B cell (primary cell): ENCODE measurements at regions not wholly inside any gene's neighbourhood (a gene's known extent, or its start where the extent isn't known, plus 50 kb on each side); places are given as distances from the start of the nearest gene placed in this dataset.
"Not testable (repeated sequence)": the region's sequence is repeated elsewhere in the genome, so short reads cannot be mapped to it uniquely, and the experiment has no call there.

Experiments
- ATAC-seq: fragments of 200-7000 bp; cut with Tn5 transposase; one replicate; pipeline ENCODE4 v1.10.0; 2021; ENCODE audit warnings: low read depth, mild to moderate bottlenecking, moderate number of reproducible peaks, moderate library complexity
- CTCF ChIA-PET: fragments of 350-600 bp; sonication (Branson Sonifier 250); formaldehyde crosslinking; loops from one replicate; lab custom pipeline; 2021; ENCODE audit warnings: antibody characterized with exemption, inconsistent platforms; lab: Charles Lee
- POLR2A ChIA-PET: fragments of 350-600 bp; sonication (Branson Sonifier 250); formaldehyde crosslinking; loops from one replicate; lab custom pipeline; 2021; ENCODE audit warnings: antibody characterized with exemption; lab: Charles Lee
- DNase-seq: peaks from one replicate; pipeline ENCODE4 v3.0.0; 2013
- H2AFZ ChIP-seq: 2 replicates; pipeline ENCODE4 v1.6.1; 2012; ENCODE audit warnings: mild to moderate bottlenecking, low read depth, low read length; ENCODE audit not compliant: insufficient read depth, poor library complexity, severe bottlenecking
- H3K27ac ChIP-seq, 2 donors: 1 replicate in 1 of 2; 2 replicates in 1 of 2; pipeline ENCODE4 v1.5.1; 2012 to 2013; ENCODE audit warnings: low read length in 2 of 2, mild to moderate bottlenecking in 2 of 2, moderate library complexity in 1 of 2
- H3K27me3 ChIP-seq, 4 experiments: fragments of 200-600 bp in 1 of 4; sonication (generic) in 1 of 4; replicated peaks in 1 of 4; 1 replicate in 2 of 4; 2 replicates in 2 of 4; pipeline versions ENCODE4 v1.6.1 to v1.7.0; 2013 to 2016; ENCODE audit warnings: low read length in 3 of 4, mild to moderate bottlenecking in 2 of 4, mixed read lengths in 1 of 4, moderate library complexity in 1 of 4; ENCODE audit not compliant: insufficient read depth in 4 of 4, control insufficient read depth in 3 of 4; ENCODE audit errors: control extremely low read depth in 1 of 4
- H3K36me3 ChIP-seq, 2 experiments: replicated peaks in 1 of 2; 1 replicate in 1 of 2; 2 replicates in 1 of 2; pipeline versions ENCODE4 v1.6.1 to v1.7.1; 2013; ENCODE audit warnings: low read length in 1 of 2; ENCODE audit not compliant: insufficient read depth in 2 of 2, control insufficient read depth in 1 of 2; ENCODE audit errors: control extremely low read depth in 1 of 2, extremely low read depth in 1 of 2
- H3K4me1 ChIP-seq, 2 donors: fragments of 200-600 bp in 1 of 2; sonication (generic) in 1 of 2; 1 replicate in 1 of 2; 2 replicates in 1 of 2; pipeline versions ENCODE4 v1.5.1 to v1.6.1; 2013 to 2017; ENCODE audit warnings: low read length in 2 of 2; ENCODE audit not compliant: control insufficient read depth in 2 of 2, insufficient read depth in 2 of 2
- H3K4me2 ChIP-seq: replicated peaks from 2 replicates; pipeline ENCODE3; 2012; ENCODE audit warnings: mild to moderate bottlenecking, low read depth, low read length; ENCODE audit not compliant: poor library complexity, severe bottlenecking
- H3K4me3 ChIP-seq, 5 experiments: fragments of 200-600 bp in 1 of 5; sonication (generic) in 1 of 5; 1 replicate in 3 of 5; 2 replicates in 2 of 5; pipeline versions ENCODE4 v1.5.1 to v1.7.0; 2011 to 2016; ENCODE audit warnings: low read length in 4 of 5, mild to moderate bottlenecking in 4 of 5, low read depth in 2 of 5, control low read depth in 1 of 5, moderate library complexity in 1 of 5; ENCODE audit not compliant: insufficient read depth in 1 of 5; ENCODE audit errors: control extremely low read depth in 1 of 5, extremely low read depth in 1 of 5
- H3K79me2 ChIP-seq: fragments of 200-600 bp; sonication (generic); one replicate; pipeline ENCODE4 v1.6.0; 2016; ENCODE audit warnings: low read length; ENCODE audit not compliant: control insufficient read depth, insufficient read depth
- H3K9ac ChIP-seq: fragments of 200-600 bp; sonication (generic); 2 replicates; pipeline ENCODE4 v1.6.1; 2017; ENCODE audit warnings: mild to moderate bottlenecking, low read length, moderate library complexity
- H3K9me3 ChIP-seq, 3 donors: one replicate each; pipeline versions ENCODE4 v1.6.1 to v1.7.1; 2013; ENCODE audit warnings: low read length in 2 of 3; ENCODE audit not compliant: control insufficient read depth in 2 of 3, insufficient read depth in 1 of 3; ENCODE audit errors: control extremely low read depth in 1 of 3
- H4K20me1 ChIP-seq: 2 replicates; pipeline ENCODE4 v1.6.0; 2012; ENCODE audit warnings: mild to moderate bottlenecking, low read length; ENCODE audit not compliant: insufficient read depth, control insufficient read depth, poor library complexity, severe bottlenecking
- H3K27ac Mint-ChIP-seq: one replicate; pipeline ENCODE4 v1.8.0; 2021; ENCODE audit warnings: mixed read lengths
- H3K27me3 Mint-ChIP-seq: one replicate; pipeline ENCODE4 v1.8.0; 2021; ENCODE audit warnings: mixed read lengths
- H3K4me1 Mint-ChIP-seq: one replicate; pipeline ENCODE4 v1.8.0; 2021; ENCODE audit warnings: mixed read lengths
- H3K4me3 Mint-ChIP-seq: one replicate; pipeline ENCODE4 v1.8.0; 2021; ENCODE audit warnings: mixed read lengths
- H3K9me3 Mint-ChIP-seq: one replicate; pipeline ENCODE4 v1.8.0; 2022; ENCODE audit warnings: mixed read lengths; ENCODE audit not compliant: insufficient read depth
- EZH2 ChIP-seq: IDR thresholded peaks from 2 replicates; pipeline ENCODE4 v1.6.1; 2012; ENCODE audit warnings: borderline replicate concordance, low read depth, mild to moderate bottlenecking, moderate library complexity, low read length; ENCODE audit not compliant: insufficient read depth, poor library complexity, severe bottlenecking
- WGBS: methylation state at CpG from one replicate; pipeline ENCODE4 v1.1.5; 2013; ENCODE audit warnings: missing lambda C conversion rate; ENCODE audit not compliant: insufficient coverage; 5-methylcytosine and 5-hydroxymethylcytosine counted together
- intact Hi-C: fragments of 100-400 bp; cut with micrococcal nuclease; formaldehyde crosslinking; loops from one replicate; pipeline ENCODE4 v1.10.0; 2022
- TF ChIP-seq, protein P1 (sequence below): fragments of 200-600 bp; IDR thresholded peaks from one replicate; pipeline ENCODE4 v1.8.0; 2022; ENCODE audit warnings: antibody characterized with exemption, mild to moderate bottlenecking

DNA sequence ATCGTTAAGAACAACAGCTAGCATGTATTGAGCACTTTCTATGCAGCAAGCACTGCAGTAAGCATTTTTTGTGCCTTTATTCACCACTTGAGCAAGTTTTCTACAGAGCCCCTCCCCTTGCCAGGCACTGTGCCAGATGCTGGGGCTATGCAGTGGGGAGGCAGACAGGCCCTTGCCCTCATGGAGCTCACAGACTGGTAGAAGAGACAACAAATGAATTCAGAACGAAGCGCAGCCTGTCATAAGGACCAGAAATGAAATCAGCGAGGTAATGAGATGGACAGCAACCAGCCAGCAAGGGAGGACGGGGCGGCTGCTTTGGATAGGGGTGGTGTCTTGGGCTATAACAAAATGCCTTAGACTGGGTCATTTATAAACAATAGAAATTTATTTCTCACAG is 68.8 kb downstream of the C9orf50 start:
- no peaks in the 10 kb centered on the region for H3K36me3 ChIP-seq
- H3K27ac ChIP-seq: no peak overlapping the region
- H3K79me2 ChIP-seq: no peaks in the 10 kb centered on the region
- H2AFZ ChIP-seq: no peak overlapping the region
- CTCF ChIA-PET: interaction anchor here (1.9 kb wide), 1 partner anchor 13 kb away, joined by 4 read pairs; no protein-coding TSS in a partner anchor
- Mint-ChIP-seq H3K9me3 (no peaks in the 10 kb centered on the region), H3K27ac (no peak overlapping the region), H3K27me3 (peaks cover 45% of the 10 kb centered on the region), H3K4me1 (peaks cover 6% of the 10 kb centered on the region), H3K4me3 (no peak overlapping the region)
- POLR2A ChIA-PET: no interaction called here
- H3K4me1 ChIP-seq: peaks cover 3 to 10% of the 10 kb centered on the region in 2 donors
- no peaks in the 10 kb centered on the region for H4K20me1 ChIP-seq
- 100% methylated on average over 3 of the region's 6 CpGs for WGBS
- H3K9ac ChIP-seq: no peak overlapping the region
- H3K4me2 ChIP-seq: no peak overlapping the region
- ATAC-seq: no peak
- H3K4me3 ChIP-seq: no peak overlapping the region
- intact Hi-C loops: no loop called here
- no peak for DNase-seq
- no peak for TF ChIP-seq EZH2
- TF ChIP-seq, protein P1, sequence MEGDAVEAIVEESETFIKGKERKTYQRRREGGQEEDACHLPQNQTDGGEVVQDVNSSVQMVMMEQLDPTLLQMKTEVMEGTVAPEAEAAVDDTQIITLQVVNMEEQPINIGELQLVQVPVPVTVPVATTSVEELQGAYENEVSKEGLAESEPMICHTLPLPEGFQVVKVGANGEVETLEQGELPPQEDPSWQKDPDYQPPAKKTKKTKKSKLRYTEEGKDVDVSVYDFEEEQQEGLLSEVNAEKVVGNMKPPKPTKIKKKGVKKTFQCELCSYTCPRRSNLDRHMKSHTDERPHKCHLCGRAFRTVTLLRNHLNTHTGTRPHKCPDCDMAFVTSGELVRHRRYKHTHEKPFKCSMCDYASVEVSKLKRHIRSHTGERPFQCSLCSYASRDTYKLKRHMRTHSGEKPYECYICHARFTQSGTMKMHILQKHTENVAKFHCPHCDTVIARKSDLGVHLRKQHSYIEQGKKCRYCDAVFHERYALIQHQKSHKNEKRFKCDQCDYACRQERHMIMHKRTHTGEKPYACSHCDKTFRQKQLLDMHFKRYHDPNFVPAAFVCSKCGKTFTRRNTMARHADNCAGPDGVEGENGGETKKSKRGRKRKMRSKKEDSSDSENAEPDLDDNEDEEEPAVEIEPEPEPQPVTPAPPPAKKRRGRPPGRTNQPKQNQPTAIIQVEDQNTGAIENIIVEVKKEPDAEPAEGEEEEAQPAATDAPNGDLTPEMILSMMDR: no peak
- H3K27me3 ChIP-seq: peaks cover 0 to 40% (median 8%) of the 10 kb centered on the region in 4 experiments
- no peaks in the 10 kb centered on the region for H3K9me3 ChIP-seq

DNA sequence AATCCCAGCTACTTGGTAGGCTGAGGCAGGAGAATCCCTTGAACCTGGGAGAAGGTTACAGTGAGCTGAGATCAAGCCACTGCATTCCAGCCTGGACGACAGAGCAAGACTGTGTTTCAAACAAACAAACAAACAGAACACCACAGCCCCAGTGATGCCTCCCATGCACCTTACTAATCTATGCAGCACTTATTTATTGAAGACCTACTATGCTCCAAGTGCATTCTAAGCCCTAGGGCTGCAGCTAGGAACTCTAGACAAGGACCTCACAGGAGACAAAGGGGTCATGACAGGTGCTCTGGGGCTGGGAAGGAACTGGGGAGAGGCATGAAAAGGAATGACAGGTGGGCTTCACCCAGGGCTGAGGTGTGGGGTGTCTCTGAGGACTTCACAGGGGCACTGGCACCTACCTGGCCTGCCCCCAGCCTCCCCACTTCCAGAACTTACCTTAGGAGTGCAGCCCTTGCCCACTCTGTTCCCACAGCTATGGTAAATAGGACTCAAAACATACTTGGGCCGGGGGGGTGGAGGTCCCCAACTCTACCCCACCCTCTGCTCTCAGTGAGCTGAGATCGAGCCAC is 69.4 kb downstream of the C9orf50 start:
- intact Hi-C loops: no loop called here
- Histone ChIP-seq H3K27me3 (peaks cover 0 to 37% (median 8%) of the 10 kb centered on the region in 4 experiments), H3K4me2 (no peak overlapping the region), H3K9me3 (no peaks in the 10 kb centered on the region), H4K20me1 (no peaks in the 10 kb centered on the region), H3K9ac (no peak overlapping the region), H3K79me2 (no peaks in the 10 kb centered on the region), H3K36me3 (no peaks in the 10 kb centered on the region), H3K4me3 (no peak overlapping the region), H3K4me1 (peaks cover 3 to 10% of the 10 kb centered on the region in 2 donors), H2AFZ (no peak overlapping the region), H3K27ac (no peak overlapping the region)
- Mint-ChIP-seq H3K4me1 (peaks cover 6% of the 10 kb centered on the region), H3K27ac (no peak overlapping the region), H3K9me3 (no peaks in the 10 kb centered on the region), H3K4me3 (no peak overlapping the region), H3K27me3 (peaks cover 43% of the 10 kb centered on the region)
- CTCF ChIA-PET: no interaction called here
- ATAC-seq: no peak
- no peak for DNase-seq
- POLR2A ChIA-PET: no interaction called here
- 100% methylated on average over 1 of the region's 3 CpGs for WGBS
- no peak for TF ChIP-seq EZH2
- TF ChIP-seq, protein P1: no peak

DNA sequence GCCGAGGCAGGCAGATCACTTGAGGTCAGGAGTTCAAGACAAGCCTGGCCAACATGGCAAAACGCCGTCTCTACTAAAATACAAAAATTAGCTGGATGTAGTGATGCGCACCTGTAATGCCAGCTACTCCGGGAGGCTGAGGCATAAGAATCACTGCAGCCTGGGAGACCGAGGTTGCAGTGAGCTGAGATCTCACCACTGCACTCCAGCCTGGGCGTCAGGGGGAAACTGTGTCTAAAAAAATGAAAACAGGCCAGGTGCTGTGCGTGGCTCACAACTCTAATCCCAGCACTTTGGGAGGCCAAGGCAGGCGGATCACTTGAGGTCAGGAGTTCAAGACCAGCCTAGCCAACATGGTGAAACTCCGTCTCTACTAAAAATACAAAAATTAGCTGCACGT is 69.9 kb downstream of the C9orf50 start:
- H3K4me1 Mint-ChIP-seq, H3K27ac ChIP-seq, H3K9me3 Mint-ChIP-seq, H3K4me3 ChIP-seq, H3K4me2 ChIP-seq, DNase-seq, ATAC-seq, H3K9ac ChIP-seq, H3K9me3 ChIP-seq, H3K27ac Mint-ChIP-seq, H2AFZ ChIP-seq, CTCF ChIA-PET, H3K4me3 Mint-ChIP-seq, H3K36me3 ChIP-seq, intact Hi-C loops, H4K20me1 ChIP-seq, POLR2A ChIA-PET, H3K79me2 ChIP-seq: not testable (repeated sequence)
- H3K27me3 Mint-ChIP-seq: peaks cover 46% of the 10 kb centered on the region
- 96% methylated on average over 9 of the region's 11 CpGs for WGBS
- Histone ChIP-seq H3K27me3 (peaks cover 0 to 37% (median 8%) of the 10 kb centered on the region in 4 experiments), H3K4me1 (peaks cover 3 to 10% of the 10 kb centered on the region in 2 donors)
